Muscle of leg (tissue), 3 donors: ENCODE measurements at regions not wholly inside any gene's neighbourhood (a gene's known extent, or its start where the extent isn't known, plus 50 kb on each side); places are given as distances from the start of the nearest gene placed in this dataset.
A peak's percentile ranks its signal among the peaks of the same experiment; 100 is the strongest.

ENCODE experiments used
- DNase-seq: peaks from one replicate; pipeline ENCODE4 v3.0.0; 2013
- H3K27ac ChIP-seq: one replicate; pipeline ENCODE4 v1.5.1; 2013; ENCODE audit warnings: mild to moderate bottlenecking, low read length, control low read depth
- H3K27me3 ChIP-seq: one replicate; pipeline ENCODE4 v1.6.1; 2013; ENCODE audit warnings: low read length; ENCODE audit not compliant: control insufficient read depth, insufficient read depth
- H3K36me3 ChIP-seq: one replicate; pipeline ENCODE4 v1.6.1; 2013; ENCODE audit warnings: low read length; ENCODE audit not compliant: control insufficient read depth, insufficient read depth
- H3K4me1 ChIP-seq: one replicate; pipeline ENCODE4 v1.6.1; 2013; ENCODE audit warnings: low read length; ENCODE audit not compliant: control insufficient read depth, insufficient read depth
- H3K4me3 ChIP-seq: one replicate; pipeline ENCODE4 v1.5.1; 2013; ENCODE audit warnings: low read length, control low read depth
- H3K9me3 ChIP-seq: replicated peaks from 2 replicates; pipeline ENCODE4 v1.6.1; 2013; ENCODE audit warnings: low read depth, low read length; ENCODE audit not compliant: control insufficient read depth
- WGBS: methylation state at CpG from one replicate; pipeline ENCODE4 v1.1.5; 2013; ENCODE audit warnings: missing lambda C conversion rate; ENCODE audit not compliant: insufficient coverage; 5-methylcytosine and 5-hydroxymethylcytosine counted together

GRCh38 chr16:64250866-64251265, 871.0 kb downstream of the CDH11 start:
- peak overlapping the region; percentile 45 for H3K27ac ChIP-seq

GRCh38 chr16:64242492-64242891, 879.4 kb downstream of the CDH11 start:
- whole genome bisulfite sequencing: 9% methylated on average over 4 of the region's 6 CpGs
- Histone ChIP-seq H3K27ac (no peak overlapping the region), H3K4me3 (no peak overlapping the region), H3K4me1 (peaks cover 4% of the 10 kb centered on the region), H3K9me3 (peaks cover 2% of the 10 kb centered on the region), H3K27me3 (no peaks in the 10 kb centered on the region), H3K36me3 (no peaks in the 10 kb centered on the region)
- DNase-seq: peak; percentile 73

More at GRCh38 chr16:64250866-64251265, 871.0 kb downstream of the CDH11 start:
- H3K36me3 ChIP-seq: no peaks in the 10 kb centered on the region
- no peak overlapping the region for H3K4me3 ChIP-seq
- no CpG with 5 or more reads among the region's 1 CpG for WGBS
- H3K9me3 ChIP-seq: no peaks in the 10 kb centered on the region
- DNase-seq: peak; percentile 61
- no peaks in the 10 kb centered on the region for H3K27me3 ChIP-seq
- no peaks in the 10 kb centered on the region for H3K4me1 ChIP-seq

- Histone ChIP-seq H3K27ac (no peak overlapping the region), H3K9me3 (peaks cover 2% of the 10 kb centered on the region), H3K4me1 (peaks cover 4% of the 10 kb centered on the region), H3K4me3 (no peak overlapping the region), H3K27me3 (no peaks in the 10 kb centered on the region), H3K36me3 (no peaks in the 10 kb centered on the region)
- DNase-seq: no peak
Observed at GRCh38 chr16:64240586-64240985, 881.3 kb downstream of the CDH11 start.

- Histone ChIP-seq H3K27me3 (no peaks in the 10 kb centered on the region), H3K4me3 (no peak overlapping the region), H3K27ac (no peak overlapping the region), H3K36me3 (no peaks in the 10 kb centered on the region), H3K4me1 (peaks cover 6% of the 10 kb centered on the region), H3K9me3 (no peaks in the 10 kb centered on the region)
- no peak for DNase-seq
Observed at GRCh38 chr16:64238571-64238970, 883.3 kb downstream of the CDH11 start.

- peaks cover 8% of the 10 kb centered on the region for H3K4me1 ChIP-seq
- H3K4me3 ChIP-seq: no peak overlapping the region
- no peaks in the 10 kb centered on the region for H3K9me3 ChIP-seq
- no CpG with 5 or more reads among the region's 3 CpGs for WGBS
- H3K27ac ChIP-seq: no peak overlapping the region
- DNase-seq: no peak
- no peaks in the 10 kb centered on the region for H3K36me3 ChIP-seq
- H3K27me3 ChIP-seq: no peaks in the 10 kb centered on the region
Observed at GRCh38 chr16:64236316-64236715, 885.5 kb downstream of the CDH11 start.

- no peak overlapping the region for H3K4me3 ChIP-seq
- peak; percentile 64 for DNase-seq
- H3K36me3 ChIP-seq: no peaks in the 10 kb centered on the region
- H3K27me3 ChIP-seq: no peaks in the 10 kb centered on the region
- no peak overlapping the region for H3K27ac ChIP-seq
- peaks cover 8% of the 10 kb centered on the region for H3K4me1 ChIP-seq
- H3K9me3 ChIP-seq: peaks cover 2% of the 10 kb centered on the region
- WGBS: 66% methylated on average over 2 of the region's 3 CpGs
Observed at GRCh38 chr16:64234200-64234599, 887.7 kb downstream of the CDH11 start.

GRCh38 chr16:64225696-64226095, 896.2 kb downstream of the CDH11 start:
- H3K9me3 ChIP-seq: peaks cover 1% of the 10 kb centered on the region
- no peaks in the 10 kb centered on the region for H3K36me3 ChIP-seq
- WGBS: no CpG with 5 or more reads among the region's 2 CpGs
- no peak overlapping the region for H3K27ac ChIP-seq
- no peak overlapping the region for H3K4me3 ChIP-seq
- no peaks in the 10 kb centered on the region for H3K27me3 ChIP-seq
- no peak for DNase-seq
- H3K4me1 ChIP-seq: no peaks in the 10 kb centered on the region

GRCh38 chr16:64225036-64225435, 896.8 kb downstream of the CDH11 start:
- no peaks in the 10 kb centered on the region for H3K4me1 ChIP-seq
- no peak for DNase-seq
- no peak overlapping the region for H3K4me3 ChIP-seq
- H3K27ac ChIP-seq: no peak overlapping the region
- no peaks in the 10 kb centered on the region for H3K27me3 ChIP-seq
- no peaks in the 10 kb centered on the region for H3K36me3 ChIP-seq
- no peaks in the 10 kb centered on the region for H3K9me3 ChIP-seq
- WGBS: 82% methylated on average over 8 of the region's 10 CpGs

GRCh38 chr16:64217789-64218535, 903.9 kb downstream of the CDH11 start:
- H3K9me3 ChIP-seq: no peaks in the 10 kb centered on the region
- no peaks in the 10 kb centered on the region for H3K4me1 ChIP-seq
- no peaks in the 10 kb centered on the region for H3K36me3 ChIP-seq
- no peaks in the 10 kb centered on the region for H3K27me3 ChIP-seq
- H3K27ac ChIP-seq: no peak overlapping the region
- no peak for DNase-seq
- H3K4me3 ChIP-seq: no peak overlapping the region
- 67% methylated on average over 1 of the region's 4 CpGs for WGBS

- H3K4me1 ChIP-seq: no peaks in the 10 kb centered on the region
- H3K27me3 ChIP-seq: no peaks in the 10 kb centered on the region
- 87% methylated on average over 2 of the region's 3 CpGs for WGBS
- no peak for DNase-seq
- no peak overlapping the region for H3K27ac ChIP-seq
- no peak overlapping the region for H3K4me3 ChIP-seq
- no peaks in the 10 kb centered on the region for H3K36me3 ChIP-seq
- no peaks in the 10 kb centered on the region for H3K9me3 ChIP-seq
Observed at GRCh38 chr16:64215730-64216129, 906.1 kb downstream of the CDH11 start.

- Histone ChIP-seq H3K36me3 (no peaks in the 10 kb centered on the region), H3K27ac (no peak overlapping the region), H3K27me3 (no peaks in the 10 kb centered on the region), H3K4me3 (no peak overlapping the region), H3K4me1 (no peaks in the 10 kb centered on the region), H3K9me3 (no peaks in the 10 kb centered on the region)
- WGBS: no CpG with 5 or more reads among the region's 5 CpGs
- peak; percentile 3 for DNase-seq
Observed at GRCh38 chr16:64211331-64211730, 910.5 kb downstream of the CDH11 start.
